Suppressor macrophage treated with lipopolysaccharide for 4 hours (primary cell): ENCODE measurements at regions not wholly inside any gene's neighbourhood (a gene's known extent, or its start where the extent isn't known, plus 50 kb on each side); places are given as distances from the start of the nearest gene placed in this dataset.
A peak's percentile ranks its signal among the peaks of the same experiment; 100 is the strongest.
"Not testable (repeated sequence)": the region's sequence is repeated elsewhere in the genome, so short reads cannot be mapped to it uniquely, and the experiment has no call there.

Experiments used
- DNase-seq: peaks from one replicate; pipeline ENCODE4 v3.0.0-alpha.2; 2020

- DNase-seq = no peak
Observed at GRCh38 chr6:12481292-12481691, 191.1 kb downstream of the EDN1 start.

GRCh38 chr6:12481850-12482249 lies 191.7 kb downstream of the EDN1 start:
- DNase-seq = no peak

GRCh38 chr6:12482386-12483375 lies 192.5 kb downstream of the EDN1 start:
- no peak for DNase-seq

GRCh38 chr6:12483712-12484111 lies 193.6 kb downstream of the EDN1 start:
- peak; percentile 30 for DNase-seq

GRCh38 chr6:12484519-12484918 lies 194.4 kb downstream of the EDN1 start:
- DNase-seq = no peak

- no peak for DNase-seq
Observed at GRCh38 chr6:12485226-12485764, 195.1 kb downstream of the EDN1 start.

GRCh38 chr6:12485837-12486236 lies 195.7 kb downstream of the EDN1 start:
- DNase-seq = no peak

GRCh38 chr6:12490351-12490903 lies 200.3 kb downstream of the EDN1 start:
- no peak for DNase-seq

GRCh38 chr6:12490904-12491571 lies 200.9 kb downstream of the EDN1 start:
- peak; percentile 79 for DNase-seq

- DNase-seq = not testable (repeated sequence)
Observed at GRCh38 chr6:12492929-12493328, 202.8 kb downstream of the EDN1 start.

- DNase-seq = no peak
Observed at GRCh38 chr6:12493446-12493845, 203.3 kb downstream of the EDN1 start.

- no peak for DNase-seq
Observed at GRCh38 chr6:12494161-12494560, 204.0 kb downstream of the EDN1 start.

- no peak for DNase-seq
Observed at GRCh38 chr6:12501990-12502389, 211.8 kb downstream of the EDN1 start.

- DNase-seq = peak; percentile 41
Observed at GRCh38 chr6:12504325-12504966, 212.1 kb upstream of the PHACTR1 start.

GRCh38 chr6:12505486-12505885 lies 211.1 kb upstream of the PHACTR1 start:
- DNase-seq = no peak

- DNase-seq = no peak
Observed at GRCh38 chr6:12506159-12506558, 210.4 kb upstream of the PHACTR1 start.

- DNase-seq = no peak
Observed at GRCh38 chr6:12507636-12508035, 208.9 kb upstream of the PHACTR1 start.

GRCh38 chr6:12508553-12508952 lies 208.0 kb upstream of the PHACTR1 start:
- DNase-seq = no peak

- no peak for DNase-seq
Observed at GRCh38 chr6:12509060-12509459, 207.5 kb upstream of the PHACTR1 start.

- DNase-seq = peak; percentile 8
Observed at GRCh38 chr6:12516070-12516469, 200.5 kb upstream of the PHACTR1 start.

- no peak for DNase-seq
Observed at GRCh38 chr6:12522347-12522746, 194.2 kb upstream of the PHACTR1 start.

GRCh38 chr6:12523726-12524125 lies 192.8 kb upstream of the PHACTR1 start:
- no peak for DNase-seq

- DNase-seq = no peak
Observed at GRCh38 chr6:12525276-12525675, 191.3 kb upstream of the PHACTR1 start.
